Omental fat pad (tissue), 3 donors: ENCODE measurements at regions not wholly inside any gene's neighbourhood (a gene's known extent, or its start where the extent isn't known, plus 50 kb on each side); places are given as distances from the start of the nearest gene placed in this dataset.

Experiments used
- ATAC-seq: fragments of 150-250 bp; one replicate; pipeline ENCODE4 v1.9.1; 2016; ENCODE audit warnings: mild to moderate bottlenecking, moderate library complexity; ENCODE audit not compliant: low FRiP score
- DNase-seq: peaks from one replicate; pipeline ENCODE4 v3.0.0-alpha.2; 2019; ENCODE audit warnings: low spot score
- TF ChIP-seq, protein P1 (sequence below), 3 donors: fragments of 450-650 bp; IDR thresholded peaks; one replicate each; pipeline ENCODE4 v1.5.1; 2016 to 2017; ENCODE audit warnings: antibody characterized with exemption in 3 of 3, mild to moderate bottlenecking in 3 of 3, moderate library complexity in 2 of 3

DNA sequence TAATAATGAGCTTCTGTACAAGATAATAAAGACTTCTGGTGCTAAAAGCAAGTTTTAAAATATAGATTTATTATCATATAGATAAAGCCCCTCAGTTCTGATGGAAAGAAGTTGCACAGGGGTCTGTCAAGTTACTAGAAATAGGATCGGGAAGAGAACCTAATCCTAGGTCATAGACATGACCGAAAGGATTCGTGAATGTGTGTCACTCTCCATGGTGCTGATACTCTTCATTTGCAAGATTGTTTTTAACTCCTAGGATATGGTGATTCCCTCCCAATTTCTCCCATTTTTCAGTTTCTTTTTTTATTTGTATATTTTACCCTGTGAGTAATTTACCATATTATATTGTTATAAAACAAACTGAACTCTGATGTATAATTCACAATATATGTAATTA lies 58.9 kb upstream of the CTNNA2 start:
- DNase-seq = no peak
- TF ChIP-seq, protein P1, sequence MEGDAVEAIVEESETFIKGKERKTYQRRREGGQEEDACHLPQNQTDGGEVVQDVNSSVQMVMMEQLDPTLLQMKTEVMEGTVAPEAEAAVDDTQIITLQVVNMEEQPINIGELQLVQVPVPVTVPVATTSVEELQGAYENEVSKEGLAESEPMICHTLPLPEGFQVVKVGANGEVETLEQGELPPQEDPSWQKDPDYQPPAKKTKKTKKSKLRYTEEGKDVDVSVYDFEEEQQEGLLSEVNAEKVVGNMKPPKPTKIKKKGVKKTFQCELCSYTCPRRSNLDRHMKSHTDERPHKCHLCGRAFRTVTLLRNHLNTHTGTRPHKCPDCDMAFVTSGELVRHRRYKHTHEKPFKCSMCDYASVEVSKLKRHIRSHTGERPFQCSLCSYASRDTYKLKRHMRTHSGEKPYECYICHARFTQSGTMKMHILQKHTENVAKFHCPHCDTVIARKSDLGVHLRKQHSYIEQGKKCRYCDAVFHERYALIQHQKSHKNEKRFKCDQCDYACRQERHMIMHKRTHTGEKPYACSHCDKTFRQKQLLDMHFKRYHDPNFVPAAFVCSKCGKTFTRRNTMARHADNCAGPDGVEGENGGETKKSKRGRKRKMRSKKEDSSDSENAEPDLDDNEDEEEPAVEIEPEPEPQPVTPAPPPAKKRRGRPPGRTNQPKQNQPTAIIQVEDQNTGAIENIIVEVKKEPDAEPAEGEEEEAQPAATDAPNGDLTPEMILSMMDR (IDR thresholded peaks at IDR 0.05) = no peak
- ATAC-seq = no peak

DNA sequence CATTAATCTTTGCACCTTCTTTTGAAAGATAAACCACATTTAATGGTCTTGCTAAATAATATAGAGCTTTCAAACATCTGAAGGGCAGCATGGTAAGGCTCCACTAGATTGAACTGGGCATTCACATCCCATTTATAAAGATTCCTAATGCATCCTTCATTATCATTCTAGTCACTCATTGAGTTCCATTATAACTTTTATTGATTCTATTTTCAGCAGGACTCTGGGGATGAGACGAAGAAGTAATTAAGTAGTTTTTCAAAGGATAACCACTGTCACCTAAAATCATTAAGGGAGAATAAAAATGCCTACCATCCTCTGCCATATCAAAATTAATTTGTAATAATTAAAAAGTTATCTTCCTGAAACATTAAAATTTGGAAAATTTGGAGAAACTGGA lies 60.2 kb upstream of the CTNNA2 start:
- no peak for DNase-seq
- no peak for ATAC-seq
- TF ChIP-seq, protein P1 (IDR thresholded peaks at IDR 0.05) = no peak

DNA sequence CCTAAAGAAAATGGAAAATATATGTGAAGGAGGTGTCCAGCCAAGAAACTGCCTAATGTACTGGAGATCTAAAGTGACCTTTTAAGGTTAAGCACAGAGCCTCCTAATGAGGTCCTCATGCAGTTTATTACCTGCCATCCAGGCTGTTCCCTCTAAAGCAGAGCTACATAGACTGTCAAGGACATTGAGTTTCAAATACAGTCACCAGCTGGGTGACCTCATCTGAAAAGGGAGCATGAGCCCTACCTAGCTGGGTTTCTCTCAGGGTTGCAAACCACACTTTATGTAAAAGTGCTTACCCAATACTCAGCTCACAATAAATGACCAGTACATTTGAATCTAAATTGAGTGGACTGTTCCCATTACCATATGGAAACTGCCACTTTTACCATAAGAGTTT lies 65.4 kb upstream of the CTNNA2 start:
- ATAC-seq = no peak
- TF ChIP-seq, protein P1 (IDR thresholded peaks at IDR 0.05) = no peak

DNA sequence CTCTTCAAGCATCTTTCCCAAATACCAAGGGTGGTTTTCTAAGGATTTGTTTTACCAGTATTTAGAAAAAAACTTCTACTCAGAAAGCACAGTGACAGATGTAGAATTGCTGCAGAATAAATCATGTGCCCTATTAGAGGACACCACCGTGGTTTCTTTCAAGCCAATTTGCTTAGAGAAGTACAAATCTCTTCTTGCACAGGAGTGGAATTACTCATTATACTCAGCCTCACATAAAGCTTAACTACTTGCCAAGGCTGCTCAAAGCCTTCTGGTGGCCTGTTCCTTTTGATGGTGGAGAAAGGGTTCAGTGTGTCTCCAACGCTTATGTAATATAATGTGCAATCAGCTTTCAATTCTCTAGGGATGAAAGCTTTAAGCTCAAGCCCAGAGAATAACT lies 66.5 kb upstream of the CTNNA2 start:
- TF ChIP-seq, protein P1 (IDR thresholded peaks at IDR 0.05) = no peak
- no peak for ATAC-seq
- no peak for DNase-seq

More for the DNA sequence above, 65.4 kb upstream of the CTNNA2 start:
- DNase-seq = no peak

DNA sequence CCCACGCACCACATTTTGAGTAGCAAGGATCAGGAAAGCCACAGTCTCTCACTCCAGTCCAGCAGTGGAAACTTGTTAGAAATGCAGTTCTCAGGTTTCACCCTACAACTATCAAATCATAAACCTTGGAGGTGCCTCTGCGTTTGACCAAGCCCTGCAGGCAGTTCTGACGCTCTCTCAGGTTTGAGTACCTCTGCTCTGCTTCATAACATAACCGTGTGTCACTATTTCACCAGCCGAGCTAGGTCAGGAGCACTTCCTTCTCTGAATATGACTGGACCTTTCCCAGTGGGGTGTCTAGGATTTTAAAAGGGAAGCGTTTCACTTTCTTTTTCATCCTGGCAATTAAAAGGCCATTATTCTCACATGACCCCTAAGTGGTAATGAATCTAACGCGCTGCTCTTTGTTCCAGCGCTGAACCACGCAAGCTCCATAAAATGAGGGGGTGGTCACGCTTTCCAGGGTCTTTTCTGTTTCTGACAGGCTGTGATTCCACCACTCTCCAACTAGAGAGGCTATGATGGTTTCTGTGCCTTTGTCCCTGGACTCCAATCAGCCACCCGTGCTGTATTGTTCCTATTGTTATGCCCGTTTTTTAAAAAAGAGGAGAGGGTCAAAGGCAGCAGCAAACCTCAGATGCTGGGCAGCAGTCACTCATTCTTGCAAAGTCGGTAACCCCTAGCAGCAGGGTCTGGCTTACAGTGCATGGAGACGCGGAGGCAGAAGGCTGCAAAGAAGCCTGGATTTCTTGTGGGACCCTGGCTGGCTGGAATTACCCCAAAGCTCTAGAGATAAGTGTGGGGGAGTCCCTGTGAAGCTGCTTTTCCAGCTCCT lies 75.2 kb upstream of the CTNNA2 start:
- TF ChIP-seq, protein P1 (IDR thresholded peaks at IDR 0.05) = no peak
- no peak for DNase-seq
- ATAC-seq = no peak

DNA sequence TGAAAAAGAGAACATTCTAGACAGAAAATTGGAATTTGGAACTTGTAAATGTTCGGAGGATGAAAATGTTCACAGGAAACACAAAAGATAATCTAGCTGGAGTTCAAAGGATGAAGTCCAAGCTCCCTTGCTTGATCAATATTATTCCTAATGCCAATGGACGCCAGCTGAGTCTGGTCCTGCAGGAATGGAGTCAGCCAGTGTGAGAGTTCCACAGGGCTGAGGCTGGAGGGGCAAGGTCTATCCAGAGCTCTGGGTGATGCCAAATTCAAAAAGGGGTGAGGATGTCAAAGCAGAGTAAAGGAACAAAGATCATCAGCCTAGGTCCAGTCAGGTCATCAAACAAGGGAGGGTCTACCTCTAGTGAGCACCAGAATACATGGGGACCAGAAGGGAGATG lies 78.5 kb upstream of the CTNNA2 start:
- TF ChIP-seq, protein P1 (IDR thresholded peaks at IDR 0.05) = no peak

DNA sequence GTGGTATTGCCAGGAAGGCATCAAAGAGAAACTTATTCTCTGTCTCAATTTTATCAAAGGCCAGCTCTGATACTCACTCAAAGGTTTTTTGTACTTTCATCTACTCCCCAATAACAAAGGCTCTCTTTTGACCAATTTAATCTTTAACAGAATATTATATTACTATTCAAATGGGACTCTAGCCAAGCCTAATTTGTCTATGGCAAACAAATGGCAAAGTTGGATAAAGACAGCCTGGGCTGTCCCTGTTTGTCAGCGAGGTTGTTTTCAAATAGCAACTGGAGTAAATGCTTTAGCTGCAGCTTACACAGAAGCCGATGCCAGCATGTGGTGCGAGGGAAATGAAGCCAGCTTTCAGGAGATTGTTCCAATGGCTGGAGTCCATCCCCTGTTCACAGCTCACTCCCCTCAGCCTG lies 80.1 kb upstream of the CTNNA2 start:
- no peak for ATAC-seq
- TF ChIP-seq, protein P1 (IDR thresholded peaks at IDR 0.05) = no peak

More for the DNA sequence above, 78.5 kb upstream of the CTNNA2 start:
- ATAC-seq (no peak), DNase-seq (no peak)

More for the DNA sequence above, 80.1 kb upstream of the CTNNA2 start:
- no peak for DNase-seq
